ENCODE measurements at regions not wholly inside any gene's neighbourhood (a gene's known extent, or its start where the extent isn't known, plus 50 kb on each side); places are given as distances from the start of the nearest gene placed in this dataset.
"Not testable (repeated sequence)": the region's sequence is repeated elsewhere in the genome, so short reads cannot be mapped to it uniquely, and the experiment has no call there.

- DNase-seq: not testable (repeated sequence)
Observed at GRCh38 chr1:149700677-149701567, 81.6 kb upstream of the FCGR1A start.

- peak; percentile 48 for DNase-seq
Observed at GRCh38 chr1:149708192-149708853, 74.2 kb upstream of the FCGR1A start.

GRCh38 chr1:149711651-149712050, 70.8 kb upstream of the FCGR1A start:
- not testable (repeated sequence) for DNase-seq

GRCh38 chr1:149712154-149712927, 70.2 kb upstream of the FCGR1A start:
- DNase-seq: peak; percentile 16

GRCh38 chr1:149713513-149713912, 69.0 kb upstream of the FCGR1A start:
- not testable (repeated sequence) for DNase-seq

- not testable (repeated sequence) for DNase-seq
Observed at GRCh38 chr1:149713952-149714351, 68.5 kb upstream of the FCGR1A start.

GRCh38 chr1:149724618-149725302, 57.7 kb upstream of the FCGR1A start:
- not testable (repeated sequence) for DNase-seq

GRCh38 chr1:149726688-149727087, 55.8 kb upstream of the FCGR1A start:
- not testable (repeated sequence) for DNase-seq

GRCh38 chr1:149728598-149728997, 53.9 kb upstream of the FCGR1A start:
- not testable (repeated sequence) for DNase-seq
